ENCODE measurements at regions not wholly inside any gene's neighbourhood (a gene's known extent, or its start where the extent isn't known, plus 50 kb on each side); places are given as distances from the start of the nearest gene placed in this dataset.
"Not testable (repeated sequence)": the region's sequence is repeated elsewhere in the genome, so short reads cannot be mapped to it uniquely, and the experiment has no call there.

GRCh38 chr4:159029481-159029880, 73.4 kb upstream of the RAPGEF2 start:
- Mint-ChIP-seq H3K36me3 (no peaks in the 10 kb centered on the region), H3K27me3 (peaks cover 5 to 19% (median 9%) of the 10 kb centered on the region in 5 donors), H3K4me3 (no peak overlapping the region), H3K9me3 (no peaks in the 10 kb centered on the region), H3K4me1 (peaks cover 0 to 3% (median 0%) of the 10 kb centered on the region in 7 donors), H3K27ac (no peak overlapping the region)
- Histone ChIP-seq H3K36me3 (ENCODE audit: control insufficient read depth in 2 of 3, insufficient read depth in 3 of 3, low read length in 3 of 3) (no peaks in the 10 kb centered on the region), H3K4me1 (ENCODE audit: control insufficient read depth in 2 of 2, insufficient read depth in 2 of 2, low read length in 2 of 2) (no peaks in the 10 kb centered on the region), H3K27ac (ENCODE audit: low read depth, low read length) (no peak overlapping the region), H3K4me3 (ENCODE audit: low read length) (no peak overlapping the region), H3K27me3 (ENCODE audit: control insufficient read depth in 2 of 2, insufficient read depth in 2 of 2, low read length in 2 of 2) (no peaks in the 10 kb centered on the region), H3K9me3 (ENCODE audit: control insufficient read depth in 2 of 3, low read length in 3 of 3) (no peaks in the 10 kb centered on the region)
- DNase-seq (no peak), ATAC-seq (no peak)
- POLR2A ChIA-PET, result no interaction called here
- intact Hi-C loops (cut with micrococcal nuclease), result no loop called here
- CTCF ChIA-PET, result no interaction called here

GRCh38 chr4:159030297-159030696, 72.6 kb upstream of the RAPGEF2 start:
- H3K4me1 Mint-ChIP-seq; H3K4me1 ChIP-seq (ENCODE audit: control insufficient read depth in 2 of 2, insufficient read depth in 2 of 2, low read length in 2 of 2); H3K27me3 ChIP-seq (ENCODE audit: control insufficient read depth in 2 of 2, insufficient read depth in 2 of 2, low read length in 2 of 2); ATAC-seq; POLR2A ChIA-PET; H3K4me3 ChIP-seq (ENCODE audit: low read length); CTCF ChIA-PET; H3K36me3 ChIP-seq (ENCODE audit: control insufficient read depth in 2 of 3, insufficient read depth in 3 of 3, low read length in 3 of 3); H3K9me3 Mint-ChIP-seq; DNase-seq; intact Hi-C loops (cut with micrococcal nuclease); H3K27ac ChIP-seq (ENCODE audit: low read depth, low read length); H3K9me3 ChIP-seq (ENCODE audit: control insufficient read depth in 2 of 3, low read length in 3 of 3); H3K27ac Mint-ChIP-seq; H3K4me3 Mint-ChIP-seq; H3K36me3 Mint-ChIP-seq: not testable (repeated sequence)
- H3K27me3 Mint-ChIP-seq, result peaks cover 5 to 24% (median 9%) of the 10 kb centered on the region in 5 donors

- no peak overlapping the region for H3K27ac Mint-ChIP-seq
- DNase-seq, result no peak
- H3K4me3 Mint-ChIP-seq, result no peak overlapping the region
- no peak overlapping the region for H3K27ac ChIP-seq (ENCODE audit: low read depth, low read length)
- peaks cover 0 to 2% of the 10 kb centered on the region in 2 donors for H3K27me3 ChIP-seq (ENCODE audit: control insufficient read depth in 2 of 2, insufficient read depth in 2 of 2, low read length in 2 of 2)
- H3K9me3 ChIP-seq (ENCODE audit: control insufficient read depth in 2 of 3, low read length in 3 of 3), result no peaks in the 10 kb centered on the region
- H3K4me3 ChIP-seq (ENCODE audit: low read length), result no peak overlapping the region
- no peaks in the 10 kb centered on the region for H3K9me3 Mint-ChIP-seq
- no peaks in the 10 kb centered on the region for H3K36me3 ChIP-seq (ENCODE audit: control insufficient read depth in 2 of 3, insufficient read depth in 3 of 3, low read length in 3 of 3)
- no peaks in the 10 kb centered on the region for H3K36me3 Mint-ChIP-seq
- H3K4me1 ChIP-seq (ENCODE audit: control insufficient read depth in 2 of 2, insufficient read depth in 2 of 2, low read length in 2 of 2), result no peaks in the 10 kb centered on the region
- ChIA-PET POLR2A (no interaction called here), CTCF (no interaction called here)
- H3K4me1 Mint-ChIP-seq, result no peaks in the 10 kb centered on the region
- ATAC-seq, result no peak
- H3K27me3 Mint-ChIP-seq, result peaks cover 5 to 41% (median 15%) of the 10 kb centered on the region in 5 donors
- intact Hi-C loops (cut with micrococcal nuclease), result no loop called here
Measured at GRCh38 chr4:159035570-159035969, 67.3 kb upstream of the RAPGEF2 start.

DNA sequence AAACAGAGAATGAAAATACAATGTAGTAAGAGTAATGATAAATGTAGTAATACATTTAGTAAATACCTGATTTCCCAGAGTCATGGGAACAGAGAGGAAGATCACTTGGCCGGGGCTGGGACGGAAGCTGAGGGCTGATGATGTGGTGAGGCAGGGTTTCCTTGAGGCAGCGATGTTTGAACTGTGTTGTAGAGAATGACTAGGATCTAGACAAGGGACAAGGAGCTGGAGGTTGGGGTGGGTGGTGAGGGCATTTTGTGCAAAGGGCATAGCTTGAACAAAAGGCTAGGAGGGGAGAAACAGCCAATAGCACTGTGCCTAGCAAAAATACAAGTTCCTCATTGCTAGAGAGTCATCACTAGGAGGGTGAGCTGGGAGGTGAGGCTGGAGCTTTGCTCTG, 64.3 kb upstream of the RAPGEF2 start:
- Histone ChIP-seq H3K4me3 (ENCODE audit: low read length) (no peak overlapping the region), H3K4me1 (ENCODE audit: control insufficient read depth in 2 of 2, insufficient read depth in 2 of 2, low read length in 2 of 2) (no peaks in the 10 kb centered on the region), H3K27ac (ENCODE audit: low read depth, low read length) (no peak overlapping the region), H3K9me3 (ENCODE audit: control insufficient read depth in 2 of 3, low read length in 3 of 3) (no peaks in the 10 kb centered on the region), H3K36me3 (ENCODE audit: control insufficient read depth in 2 of 3, insufficient read depth in 3 of 3, low read length in 3 of 3) (no peaks in the 10 kb centered on the region), H3K27me3 (ENCODE audit: control insufficient read depth in 2 of 2, insufficient read depth in 2 of 2, low read length in 2 of 2) (peaks cover 0 to 2% of the 10 kb centered on the region in 2 donors)
- DNase-seq (no peak), ATAC-seq (no peak)
- Mint-ChIP-seq H3K4me3 (no peak overlapping the region), H3K36me3 (no peaks in the 10 kb centered on the region), H3K4me1 (no peaks in the 10 kb centered on the region), H3K27me3 (peaks cover 9 to 38% (median 27%) of the 10 kb centered on the region in 5 donors), H3K27ac (no peak overlapping the region), H3K9me3 (no peaks in the 10 kb centered on the region)
- intact Hi-C loops (cut with micrococcal nuclease), result no loop called here
- ChIA-PET POLR2A (no interaction called here), CTCF (no interaction called here)

DNA sequence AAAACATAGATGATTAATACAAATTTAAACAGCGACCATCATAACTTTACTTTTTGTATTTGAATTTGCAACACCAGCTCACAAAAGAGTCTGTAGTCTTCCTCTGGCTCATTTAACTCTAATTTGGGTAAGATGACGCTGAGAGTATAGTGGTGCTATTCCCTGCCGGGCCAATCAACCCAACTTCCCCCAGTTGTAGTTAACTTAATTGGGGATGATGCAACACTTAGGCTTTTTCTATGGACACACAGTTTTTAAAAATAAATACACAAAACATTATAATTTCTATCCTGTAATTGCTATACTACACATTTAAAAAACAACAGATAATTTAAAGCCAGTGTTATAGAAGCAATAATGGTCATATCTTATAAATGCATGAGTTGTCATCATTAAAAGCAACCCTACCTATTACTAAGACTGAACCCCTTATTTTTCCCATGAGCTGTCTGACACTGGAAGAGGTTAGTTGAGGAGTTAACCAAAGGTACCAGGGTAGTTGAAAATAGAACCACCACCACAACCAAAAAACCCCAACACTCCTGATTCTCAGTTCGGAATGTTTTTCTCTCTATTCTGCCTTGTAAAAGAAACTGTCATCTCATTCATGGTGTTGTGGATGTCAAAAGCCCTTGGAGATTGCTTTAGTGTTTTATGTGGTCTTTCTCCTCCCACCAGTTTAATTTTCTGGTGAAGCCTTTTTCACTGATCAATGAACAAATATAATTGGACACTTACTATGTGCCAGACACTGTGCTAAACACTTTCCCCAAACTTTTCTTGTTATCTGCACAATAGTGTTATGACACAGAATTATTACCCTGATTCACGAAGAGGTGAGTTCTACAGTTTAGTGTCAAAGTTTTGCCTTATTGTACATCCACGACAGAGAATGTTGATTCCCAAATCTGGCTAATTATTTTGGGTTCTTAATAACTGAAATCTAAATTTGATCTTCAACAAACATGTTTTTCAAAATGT, 61.5 kb upstream of the RAPGEF2 start:
- Histone ChIP-seq H3K9me3 (ENCODE audit: control insufficient read depth in 2 of 3, low read length in 3 of 3) (no peaks in the 10 kb centered on the region), H3K4me1 (ENCODE audit: control insufficient read depth in 2 of 2, insufficient read depth in 2 of 2, low read length in 2 of 2) (no peaks in the 10 kb centered on the region), H3K27me3 (ENCODE audit: control insufficient read depth in 2 of 2, insufficient read depth in 2 of 2, low read length in 2 of 2) (peaks cover 0 to 2% of the 10 kb centered on the region in 2 donors), H3K27ac (ENCODE audit: low read depth, low read length) (no peak overlapping the region), H3K4me3 (ENCODE audit: low read length) (no peak overlapping the region), H3K36me3 (ENCODE audit: control insufficient read depth in 2 of 3, insufficient read depth in 3 of 3, low read length in 3 of 3) (no peaks in the 10 kb centered on the region)
- ATAC-seq, result no peak
- Mint-ChIP-seq H3K36me3 (no peaks in the 10 kb centered on the region), H3K4me1 (peaks cover 0 to 9% (median 0%) of the 10 kb centered on the region in 7 donors), H3K27ac (no peak overlapping the region), H3K9me3 (no peaks in the 10 kb centered on the region), H3K4me3 (no peak overlapping the region), H3K27me3 (peaks cover 14 to 35% (median 27%) of the 10 kb centered on the region in 5 donors)
- POLR2A ChIA-PET, result no interaction called here
- intact Hi-C loops (cut with micrococcal nuclease), result loop anchor here in 1 of 2 donors (10.0 kb wide), 1 partner anchor 133 kb away; no protein-coding TSS in a partner anchor
- CTCF ChIA-PET, result no interaction called here
- no peak for DNase-seq

- CTCF ChIA-PET, result no interaction called here
- POLR2A ChIA-PET, result no interaction called here
- no peak for ATAC-seq
- Histone ChIP-seq H3K9me3 (ENCODE audit: control insufficient read depth in 2 of 3, low read length in 3 of 3) (no peaks in the 10 kb centered on the region), H3K36me3 (ENCODE audit: control insufficient read depth in 2 of 3, insufficient read depth in 3 of 3, low read length in 3 of 3) (no peaks in the 10 kb centered on the region), H3K27me3 (ENCODE audit: control insufficient read depth in 2 of 2, insufficient read depth in 2 of 2, low read length in 2 of 2) (no peaks in the 10 kb centered on the region), H3K27ac (ENCODE audit: low read depth, low read length) (no peak overlapping the region), H3K4me3 (ENCODE audit: low read length) (no peak overlapping the region), H3K4me1 (ENCODE audit: control insufficient read depth in 2 of 2, insufficient read depth in 2 of 2, low read length in 2 of 2) (no peaks in the 10 kb centered on the region)
- H3K9me3 Mint-ChIP-seq, result no peaks in the 10 kb centered on the region
- intact Hi-C loops (cut with micrococcal nuclease), result loop anchor here in 1 of 2 donors (10.0 kb wide), 1 partner anchor 133 kb away; no protein-coding TSS in a partner anchor
- peak overlapping the region in 1 of 9 donors; percentile 60 for H3K27ac Mint-ChIP-seq
- H3K36me3 Mint-ChIP-seq, result no peaks in the 10 kb centered on the region
- peaks cover 14 to 35% (median 27%) of the 10 kb centered on the region in 5 donors for H3K27me3 Mint-ChIP-seq
- DNase-seq, result no peak
- H3K4me1 Mint-ChIP-seq, result peaks cover 0 to 12% (median 0%) of the 10 kb centered on the region in 7 donors
- H3K4me3 Mint-ChIP-seq, result no peak overlapping the region
Measured at GRCh38 chr4:159042097-159042605, 60.7 kb upstream of the RAPGEF2 start.

Data from naive thymus-derived CD4-positive, alpha-beta T cell (primary cell).